Dendritic cell treated with granulocyte-macrophage colony-stimulating factor and Interleukin-4, amounts not matched to agents 40 ng/mL and 50 ng/mL, for 4 days (primary cell): ENCODE measurements at regions not wholly inside any gene's neighbourhood (a gene's known extent, or its start where the extent isn't known, plus 50 kb on each side); places are given as distances from the start of the nearest gene placed in this dataset.

Experiments used
- H3K27ac Mint-ChIP-seq: one replicate; pipeline ENCODE4 v1.8.0; 2022; ENCODE audit warnings: mild to moderate bottlenecking, mixed read lengths
- H3K27me3 Mint-ChIP-seq: one replicate; pipeline ENCODE4 v1.8.0; 2022; ENCODE audit warnings: mild to moderate bottlenecking, mixed read lengths
- H3K36me3 Mint-ChIP-seq: one replicate; pipeline ENCODE4 v1.8.0; 2022; ENCODE audit warnings: low read depth, mixed read lengths
- H3K4me1 Mint-ChIP-seq: one replicate; pipeline ENCODE4 v1.8.0; 2022; ENCODE audit warnings: low read depth, mixed read lengths
- H3K4me3 Mint-ChIP-seq: one replicate; pipeline ENCODE4 v1.8.0; 2022; ENCODE audit warnings: mild to moderate bottlenecking, moderate library complexity, mixed read lengths
- H3K9me3 Mint-ChIP-seq: one replicate; pipeline ENCODE4 v1.8.0; 2022; ENCODE audit warnings: mixed read lengths
- intact Hi-C: fragments of 100-400 bp; cut with micrococcal nuclease; formaldehyde crosslinking; loops from one replicate; pipeline ENCODE4 v1.15.0; 2022

GRCh38 chr5:162990856-162991497, 446.4 kb upstream of the CCNG1 start:
- Mint-ChIP-seq H3K27me3 (no peaks in the 10 kb centered on the region), H3K36me3 (no peaks in the 10 kb centered on the region), H3K4me3 (no peak overlapping the region), H3K9me3 (peaks cover 19% of the 10 kb centered on the region), H3K27ac (no peak overlapping the region), H3K4me1 (no peaks in the 10 kb centered on the region)
- intact Hi-C loops: no loop called here

DNA sequence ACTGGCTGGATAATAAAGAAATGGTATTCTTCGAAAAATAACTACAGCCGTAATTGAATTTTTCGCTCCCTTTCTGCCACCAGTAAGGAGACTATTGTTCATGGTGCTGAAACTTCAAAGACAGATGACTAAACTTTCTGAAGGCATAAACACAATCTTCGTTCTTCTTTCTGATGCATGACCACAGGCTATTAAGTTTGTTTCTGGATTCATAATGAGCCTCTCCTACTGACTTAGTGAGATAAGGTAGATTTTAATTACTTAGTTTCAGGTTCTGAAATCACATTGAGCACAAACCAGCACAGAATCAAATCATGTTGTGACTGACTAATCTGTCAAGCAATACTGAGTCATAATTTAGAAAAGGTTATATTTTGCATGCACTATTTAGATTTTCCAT, 441.8 kb upstream of the CCNG1 start:
- Mint-ChIP-seq H3K4me3 (no peak overlapping the region), H3K4me1 (no peaks in the 10 kb centered on the region), H3K27me3 (no peaks in the 10 kb centered on the region), H3K36me3 (no peaks in the 10 kb centered on the region), H3K9me3 (no peaks in the 10 kb centered on the region), H3K27ac (no peak overlapping the region)
- intact Hi-C loops: no loop called here

GRCh38 chr5:162996053-162996452, 441.3 kb upstream of the CCNG1 start:
- no peaks in the 10 kb centered on the region for H3K4me1 Mint-ChIP-seq
- H3K27ac Mint-ChIP-seq: no peak overlapping the region
- no peaks in the 10 kb centered on the region for H3K36me3 Mint-ChIP-seq
- no peaks in the 10 kb centered on the region for H3K9me3 Mint-ChIP-seq
- H3K4me3 Mint-ChIP-seq: no peak overlapping the region
- intact Hi-C loops: no loop called here
- H3K27me3 Mint-ChIP-seq: no peaks in the 10 kb centered on the region

DNA sequence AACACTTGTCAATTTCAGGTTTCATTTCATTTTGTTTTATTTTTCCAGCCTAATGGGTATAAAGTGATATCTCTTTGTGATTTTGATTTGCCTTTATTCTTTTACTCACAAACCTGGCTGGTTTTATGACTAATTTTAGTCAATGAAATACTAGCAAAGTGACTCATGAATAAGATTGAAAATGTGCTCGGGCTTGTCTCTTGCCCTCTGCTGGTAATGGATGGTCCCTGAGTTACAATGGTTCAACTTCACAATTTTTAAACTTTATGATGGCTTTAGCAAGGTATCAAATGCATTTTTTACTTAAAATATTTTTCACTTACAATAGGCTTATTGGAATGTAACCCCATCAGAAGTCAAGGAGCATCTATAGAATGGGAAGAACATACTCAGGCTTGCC, 431.4 kb upstream of the CCNG1 start:
- Mint-ChIP-seq H3K36me3 (no peaks in the 10 kb centered on the region), H3K27me3 (no peaks in the 10 kb centered on the region), H3K4me1 (no peaks in the 10 kb centered on the region), H3K4me3 (no peak overlapping the region), H3K27ac (no peak overlapping the region), H3K9me3 (peaks cover 9% of the 10 kb centered on the region)
- intact Hi-C loops: no loop called here

- H3K36me3 Mint-ChIP-seq: no peaks in the 10 kb centered on the region
- intact Hi-C loops: no loop called here
These were observed 414.7 kb upstream of the CCNG1 start for GRCh38 chr5:163022582-163023128.

GRCh38 chr5:163023846-163024245, 413.5 kb upstream of the CCNG1 start:
- H3K27ac Mint-ChIP-seq: no peak overlapping the region
- no peaks in the 10 kb centered on the region for H3K4me1 Mint-ChIP-seq
- H3K27me3 Mint-ChIP-seq: no peaks in the 10 kb centered on the region
- no peaks in the 10 kb centered on the region for H3K36me3 Mint-ChIP-seq
- peaks cover 23% of the 10 kb centered on the region for H3K9me3 Mint-ChIP-seq
- no peak overlapping the region for H3K4me3 Mint-ChIP-seq
- intact Hi-C loops: no loop called here

More at GRCh38 chr5:163022582-163023128, 414.7 kb upstream of the CCNG1 start:
- peaks cover 23% of the 10 kb centered on the region for H3K9me3 Mint-ChIP-seq
- no peak overlapping the region for H3K27ac Mint-ChIP-seq
- no peaks in the 10 kb centered on the region for H3K4me1 Mint-ChIP-seq
- no peaks in the 10 kb centered on the region for H3K27me3 Mint-ChIP-seq
- H3K4me3 Mint-ChIP-seq: no peak overlapping the region

DNA sequence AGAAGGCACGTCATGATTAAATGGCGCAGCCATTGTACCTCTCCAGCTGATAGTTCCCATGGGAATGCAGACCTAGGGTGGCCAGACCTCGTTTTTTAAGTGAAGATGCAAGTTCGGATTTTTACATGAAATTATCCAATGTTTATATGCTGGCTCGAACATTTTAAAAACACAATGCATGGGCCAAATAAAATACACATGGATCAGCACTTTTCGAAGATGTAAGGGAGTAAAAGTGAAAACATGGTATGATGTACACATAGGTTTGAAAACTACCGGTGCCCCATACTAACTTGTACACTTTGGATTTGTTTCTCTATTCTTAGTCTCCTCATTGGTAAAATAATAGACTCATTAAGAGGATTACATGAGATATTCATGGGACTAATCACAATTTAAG, 412.5 kb upstream of the CCNG1 start:
- intact Hi-C loops: no loop called here
- peaks cover 23% of the 10 kb centered on the region for H3K9me3 Mint-ChIP-seq
- H3K36me3 Mint-ChIP-seq: no peaks in the 10 kb centered on the region
- no peaks in the 10 kb centered on the region for H3K27me3 Mint-ChIP-seq
- no peak overlapping the region for H3K27ac Mint-ChIP-seq
- H3K4me1 Mint-ChIP-seq: no peaks in the 10 kb centered on the region
- no peak overlapping the region for H3K4me3 Mint-ChIP-seq

DNA sequence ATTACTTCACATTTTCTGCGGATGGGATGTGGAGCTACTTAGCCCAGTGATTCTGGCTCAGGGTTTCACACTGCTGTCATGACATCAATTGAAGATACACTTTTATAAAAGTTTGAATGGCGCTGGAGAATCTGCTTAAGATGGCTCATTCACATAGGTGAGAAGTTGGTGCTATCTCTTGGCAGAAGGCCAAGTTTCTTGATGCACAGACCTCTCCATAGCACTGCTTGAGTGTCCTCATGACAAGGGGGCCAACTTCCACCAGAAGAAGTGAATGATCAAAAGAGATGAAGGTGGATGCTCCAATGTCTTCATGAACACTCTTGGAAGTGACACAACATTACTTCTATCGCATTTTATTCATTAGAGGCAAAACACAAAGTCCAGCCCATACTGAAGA, 403.7 kb upstream of the CCNG1 start:
- Mint-ChIP-seq H3K27ac (no peak overlapping the region), H3K9me3 (peaks cover 26% of the 10 kb centered on the region), H3K4me3 (no peak overlapping the region), H3K4me1 (no peaks in the 10 kb centered on the region), H3K36me3 (no peaks in the 10 kb centered on the region), H3K27me3 (no peaks in the 10 kb centered on the region)
- intact Hi-C loops: no loop called here

- Mint-ChIP-seq H3K36me3 (no peaks in the 10 kb centered on the region), H3K27me3 (no peaks in the 10 kb centered on the region), H3K9me3 (peaks cover 55% of the 10 kb centered on the region), H3K27ac (no peak overlapping the region), H3K4me3 (no peak overlapping the region), H3K4me1 (no peaks in the 10 kb centered on the region)
- intact Hi-C loops: no loop called here
These were observed 396.1 kb upstream of the CCNG1 start for GRCh38 chr5:163041254-163041653.

GRCh38 chr5:163079618-163080017, 357.8 kb upstream of the CCNG1 start:
- no peaks in the 10 kb centered on the region for H3K4me1 Mint-ChIP-seq
- H3K27me3 Mint-ChIP-seq: no peaks in the 10 kb centered on the region
- intact Hi-C loops: no loop called here
- no peak overlapping the region for H3K4me3 Mint-ChIP-seq
- no peaks in the 10 kb centered on the region for H3K36me3 Mint-ChIP-seq
- H3K27ac Mint-ChIP-seq: no peak overlapping the region
- no peaks in the 10 kb centered on the region for H3K9me3 Mint-ChIP-seq

GRCh38 chr5:163089230-163089629, 348.2 kb upstream of the CCNG1 start:
- intact Hi-C loops: no loop called here
- Mint-ChIP-seq H3K27ac (no peak overlapping the region), H3K9me3 (no peaks in the 10 kb centered on the region), H3K36me3 (no peaks in the 10 kb centered on the region), H3K4me1 (no peaks in the 10 kb centered on the region), H3K27me3 (no peaks in the 10 kb centered on the region), H3K4me3 (no peak overlapping the region)

DNA sequence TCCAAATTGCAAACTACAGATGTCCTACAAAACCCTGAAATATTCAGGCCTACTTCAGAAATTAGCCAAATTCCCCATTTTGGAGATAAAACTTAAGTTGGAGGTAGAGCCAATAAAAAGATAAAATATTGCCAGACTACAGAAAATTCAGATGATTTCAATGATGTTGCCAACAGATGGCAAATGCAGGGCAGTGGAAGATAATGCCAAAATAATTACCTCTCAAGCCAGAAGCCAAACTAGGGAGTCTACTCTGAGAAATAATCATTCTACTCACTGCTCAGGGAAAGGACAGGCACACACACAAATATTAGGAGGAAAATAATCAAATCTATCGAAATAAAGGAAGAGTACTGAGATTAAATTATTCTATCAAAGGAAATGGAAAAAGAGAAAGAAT, 347.5 kb upstream of the CCNG1 start:
- intact Hi-C loops: no loop called here
- Mint-ChIP-seq H3K36me3 (no peaks in the 10 kb centered on the region), H3K27me3 (no peaks in the 10 kb centered on the region), H3K27ac (no peak overlapping the region), H3K4me3 (no peak overlapping the region), H3K9me3 (no peaks in the 10 kb centered on the region), H3K4me1 (no peaks in the 10 kb centered on the region)

GRCh38 chr5:163094492-163095180, 342.8 kb upstream of the CCNG1 start:
- H3K4me1 Mint-ChIP-seq: no peaks in the 10 kb centered on the region
- no peaks in the 10 kb centered on the region for H3K9me3 Mint-ChIP-seq
- no peak overlapping the region for H3K4me3 Mint-ChIP-seq
- H3K36me3 Mint-ChIP-seq: no peaks in the 10 kb centered on the region
- intact Hi-C loops: no loop called here
- no peak overlapping the region for H3K27ac Mint-ChIP-seq
- H3K27me3 Mint-ChIP-seq: no peaks in the 10 kb centered on the region

DNA sequence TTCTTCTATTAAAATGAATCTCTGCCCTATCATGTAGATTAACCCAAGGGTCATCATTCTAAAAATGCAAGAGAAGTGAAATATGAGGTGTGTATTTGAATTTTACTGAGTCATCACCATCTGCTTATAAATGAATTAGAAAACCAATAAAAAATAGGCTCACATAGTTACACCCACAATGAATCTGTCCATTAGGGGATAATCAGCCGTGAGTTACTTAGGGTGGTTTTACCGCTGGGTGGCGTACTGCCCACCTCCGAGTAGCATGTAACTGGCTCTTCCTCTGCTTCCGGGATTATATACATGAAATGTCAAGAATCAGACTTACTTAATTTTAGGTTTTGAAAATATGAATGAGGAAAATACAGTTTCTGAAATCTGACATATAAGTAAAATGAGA, 332.9 kb upstream of the CCNG1 start:
- Mint-ChIP-seq H3K27ac (no peak overlapping the region), H3K4me3 (no peak overlapping the region), H3K4me1 (no peaks in the 10 kb centered on the region), H3K36me3 (no peaks in the 10 kb centered on the region), H3K27me3 (no peaks in the 10 kb centered on the region), H3K9me3 (no peaks in the 10 kb centered on the region)
- intact Hi-C loops: loop anchor here (10.0 kb wide), 2 partner anchors 240 to 300 kb away; no protein-coding TSS in a partner anchor
